HCT116 (cell line): ENCODE measurements at regions not wholly inside any gene's neighbourhood (a gene's known extent, or its start where the extent isn't known, plus 50 kb on each side); places are given as distances from the start of the nearest gene placed in this dataset.

Experiments used
- CEBPB ChIP-seq: IDR thresholded peaks from 2 replicates; pipeline ENCODE4 v1.6.1; 2012; ENCODE audit warnings: low read depth
- CTCF ChIP-seq, 3 experiments: fragments of 200-600 bp in 1 of 3; sonication (generic) in 1 of 3; IDR thresholded peaks in 2 of 3; conservative IDR thresholded peaks in 1 of 3; 2 replicates each; pipeline ENCODE4 v1.5.1; 2012 to 2017; ENCODE audit warnings: low read depth in 2 of 3, low read length in 2 of 3, antibody characterized with exemption in 1 of 3, borderline replicate concordance in 1 of 3, control low read depth in 1 of 3, mild to moderate bottlenecking in 1 of 3, mixed read lengths in 1 of 3, mixed run types in 1 of 3, moderate library complexity in 1 of 3; ENCODE audit not compliant: insufficient read depth in 1 of 3
- EZH2 ChIP-seq: fragments of 200-600 bp; sonication (generic); IDR thresholded peaks from 2 replicates; pipeline ENCODE4 v1.6.1; 2017; ENCODE audit warnings: antibody characterized with exemption, mixed run types
- FOSL1 ChIP-seq: IDR thresholded peaks from 2 replicates; pipeline ENCODE4 v1.6.1; 2012; ENCODE audit warnings: low read depth
- JUND ChIP-seq: IDR thresholded peaks from 2 replicates; pipeline ENCODE4 v1.6.1; 2012
- POLR2AphosphoS5 ChIP-seq: IDR thresholded peaks from 2 replicates; pipeline ENCODE4 v1.6.1; 2011; ENCODE audit warnings: mild to moderate bottlenecking, low read depth, low read length, moderate library complexity

GRCh38 chr1:66437136-66437401 lies 96.9 kb upstream of the SGIP1 start:
- TF ChIP-seq POLR2AphosphoS5 = no peak
- no peak for TF ChIP-seq FOSL1
- TF ChIP-seq CEBPB = no peak
- TF ChIP-seq CTCF (IDR thresholded peaks at IDR 0.05 in 2 of 3, conservative IDR thresholded peaks at IDR 0.05 in 1 of 3; ENCODE audit: borderline replicate concordance in 1 of 3, insufficient read depth in 1 of 3, low read depth in 2 of 3, low read length in 2 of 3) = no peak
- no peak for TF ChIP-seq JUND
- no peak for TF ChIP-seq EZH2
